ENCODE measurements at regions not wholly inside any gene's neighbourhood (a gene's known extent, or its start where the extent isn't known, plus 50 kb on each side); places are given as distances from the start of the nearest gene placed in this dataset.
"Not testable (repeated sequence)": the region's sequence is repeated elsewhere in the genome, so short reads cannot be mapped to it uniquely, and the experiment has no call there.

DNA sequence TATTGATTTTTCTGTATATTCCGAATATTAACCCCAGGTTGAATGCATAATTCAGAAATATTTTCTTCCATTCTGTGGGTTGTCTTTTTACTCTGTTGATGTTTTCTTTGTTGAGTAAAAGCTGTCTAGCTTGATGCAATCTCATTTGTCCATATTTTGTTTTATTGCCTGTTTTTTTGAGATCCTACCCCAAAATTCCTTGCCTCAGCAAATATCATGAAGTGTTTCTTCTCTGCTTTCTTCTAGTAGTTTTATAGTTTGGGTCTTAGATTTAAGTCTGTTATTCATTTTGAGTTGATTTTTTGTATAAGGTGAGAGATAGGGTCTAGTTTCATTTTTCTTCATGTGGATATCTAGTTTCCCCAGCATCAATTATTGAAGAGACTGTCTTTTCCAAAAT is 467.9 kb upstream of the GCFC2 start:
- Histone ChIP-seq H4K20me1 (ENCODE audit: insufficient read depth, poor library complexity, severe bottlenecking) (no peaks in the 10 kb centered on the region), H3K27ac (no peak overlapping the region), H3K4me2 (no peak overlapping the region), H3K4me3 (no peak overlapping the region), H2AFZ (no peak overlapping the region), H3K36me3 (replicated peaks; ENCODE audit: insufficient read depth, low read depth) (no peaks in the 10 kb centered on the region), H3K79me2 (no peaks in the 10 kb centered on the region), H3K4me1 (ENCODE audit: insufficient read depth) (no peaks in the 10 kb centered on the region), H3K9me3 (ENCODE audit: low read depth) (no peaks in the 10 kb centered on the region), H3K9me2 (replicated peaks; ENCODE audit: insufficient read depth) (no peaks in the 10 kb centered on the region), H3K27me3 (no peaks in the 10 kb centered on the region)
- WGBS (ENCODE audit: low lambda C conversion rate, missing lambda C conversion rate) = 89% methylated on average over 1 of the region's 1 CpG
- TF ChIP-seq EZH2 (IDR thresholded peaks at IDR 0.05; ENCODE audit: borderline replicate concordance) (no peak), EZH2phosphoT487 (IDR thresholded peaks at IDR 0.05; ENCODE audit: low read depth, severe bottlenecking, unreplicated experiment) (no peak)
- TF ChIP-seq, protein P1, sequence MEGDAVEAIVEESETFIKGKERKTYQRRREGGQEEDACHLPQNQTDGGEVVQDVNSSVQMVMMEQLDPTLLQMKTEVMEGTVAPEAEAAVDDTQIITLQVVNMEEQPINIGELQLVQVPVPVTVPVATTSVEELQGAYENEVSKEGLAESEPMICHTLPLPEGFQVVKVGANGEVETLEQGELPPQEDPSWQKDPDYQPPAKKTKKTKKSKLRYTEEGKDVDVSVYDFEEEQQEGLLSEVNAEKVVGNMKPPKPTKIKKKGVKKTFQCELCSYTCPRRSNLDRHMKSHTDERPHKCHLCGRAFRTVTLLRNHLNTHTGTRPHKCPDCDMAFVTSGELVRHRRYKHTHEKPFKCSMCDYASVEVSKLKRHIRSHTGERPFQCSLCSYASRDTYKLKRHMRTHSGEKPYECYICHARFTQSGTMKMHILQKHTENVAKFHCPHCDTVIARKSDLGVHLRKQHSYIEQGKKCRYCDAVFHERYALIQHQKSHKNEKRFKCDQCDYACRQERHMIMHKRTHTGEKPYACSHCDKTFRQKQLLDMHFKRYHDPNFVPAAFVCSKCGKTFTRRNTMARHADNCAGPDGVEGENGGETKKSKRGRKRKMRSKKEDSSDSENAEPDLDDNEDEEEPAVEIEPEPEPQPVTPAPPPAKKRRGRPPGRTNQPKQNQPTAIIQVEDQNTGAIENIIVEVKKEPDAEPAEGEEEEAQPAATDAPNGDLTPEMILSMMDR (IDR thresholded peaks at IDR 0.05; ENCODE audit: poor library complexity) = no peak
- DNase-seq (ENCODE audit: low spot score) = no peak

DNA sequence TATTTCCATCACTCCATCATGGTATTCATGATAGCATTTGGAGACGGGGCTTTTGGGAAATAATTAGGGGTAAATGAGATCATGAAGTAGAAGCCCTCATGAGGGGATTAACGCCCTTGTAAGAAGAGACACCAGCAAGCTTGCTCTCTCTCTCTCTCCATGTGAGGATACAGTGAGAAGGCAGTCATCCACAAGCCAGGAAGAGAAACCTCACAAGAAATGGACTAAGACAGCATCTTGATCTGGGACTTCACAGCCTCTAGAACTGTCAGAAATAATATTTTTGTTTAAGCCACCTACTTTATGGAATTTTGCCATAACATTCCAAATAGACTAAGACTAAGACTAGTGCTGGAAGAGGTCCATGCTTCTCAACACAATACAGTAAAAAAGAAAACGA is 464.6 kb upstream of the GCFC2 start:
- Histone ChIP-seq H4K20me1 (ENCODE audit: insufficient read depth, poor library complexity, severe bottlenecking) (no peaks in the 10 kb centered on the region), H3K4me2 (no peak overlapping the region)
- WGBS (ENCODE audit: low lambda C conversion rate, missing lambda C conversion rate) = 85% methylated on average over 3 of the region's 3 CpGs

DNA sequence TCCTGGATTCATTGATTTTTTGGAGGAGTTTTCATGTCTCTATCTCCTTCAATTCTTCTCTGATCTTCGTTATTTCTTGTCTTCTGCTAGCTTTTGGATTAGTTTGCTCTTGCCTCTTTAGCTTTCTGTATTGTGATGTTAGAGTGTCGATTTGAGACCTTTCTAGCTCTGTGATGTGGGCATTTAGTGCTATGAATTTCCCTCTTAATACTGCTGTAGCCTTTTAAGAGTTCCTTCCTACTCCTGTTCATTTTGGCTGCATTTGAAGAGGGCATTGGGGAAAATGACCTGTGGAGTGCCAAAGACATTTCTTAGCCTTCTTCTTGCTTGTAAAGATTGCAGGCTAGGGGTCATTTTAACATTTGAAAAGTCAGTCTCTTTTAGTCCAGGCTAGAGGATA is 463.8 kb upstream of the GCFC2 start:
- Histone ChIP-seq H3K79me2 (no peaks in the 10 kb centered on the region), H3K4me1 (ENCODE audit: insufficient read depth) (no peaks in the 10 kb centered on the region), H3K27ac (no peak overlapping the region), H3K36me3 (replicated peaks; ENCODE audit: insufficient read depth, low read depth) (no peaks in the 10 kb centered on the region), H3K9me2 (replicated peaks; ENCODE audit: insufficient read depth) (no peaks in the 10 kb centered on the region), H3K27me3 (no peaks in the 10 kb centered on the region), H3K4me3 (no peak overlapping the region), H2AFZ (no peak overlapping the region), H3K9me3 (ENCODE audit: low read depth) (no peaks in the 10 kb centered on the region), H4K20me1 (ENCODE audit: insufficient read depth, poor library complexity, severe bottlenecking) (no peaks in the 10 kb centered on the region), H3K4me2 (no peak overlapping the region)
- TF ChIP-seq, protein P1 (IDR thresholded peaks at IDR 0.05; ENCODE audit: poor library complexity) = no peak
- TF ChIP-seq EZH2 (IDR thresholded peaks at IDR 0.05; ENCODE audit: borderline replicate concordance) (no peak), EZH2phosphoT487 (IDR thresholded peaks at IDR 0.05; ENCODE audit: low read depth, severe bottlenecking, unreplicated experiment) (no peak)
- no peak for DNase-seq (ENCODE audit: low spot score)
- WGBS (ENCODE audit: low lambda C conversion rate, missing lambda C conversion rate) = 65% methylated on average over 2 of the region's 2 CpGs

More for the DNA sequence above, 464.6 kb upstream of the GCFC2 start:
- H2AFZ ChIP-seq = no peak overlapping the region
- no peaks in the 10 kb centered on the region for H3K27me3 ChIP-seq
- no peaks in the 10 kb centered on the region for H3K36me3 ChIP-seq (replicated peaks; ENCODE audit: insufficient read depth, low read depth)
- no peaks in the 10 kb centered on the region for H3K4me1 ChIP-seq (ENCODE audit: insufficient read depth)
- H3K9me3 ChIP-seq (ENCODE audit: low read depth) = no peaks in the 10 kb centered on the region
- DNase-seq (ENCODE audit: low spot score) = no peak
- no peak overlapping the region for H3K4me3 ChIP-seq
- no peak for TF ChIP-seq EZH2 (IDR thresholded peaks at IDR 0.05; ENCODE audit: borderline replicate concordance)
- no peak for TF ChIP-seq EZH2phosphoT487 (IDR thresholded peaks at IDR 0.05; ENCODE audit: low read depth, severe bottlenecking, unreplicated experiment)
- TF ChIP-seq, protein P1 (IDR thresholded peaks at IDR 0.05; ENCODE audit: poor library complexity) = no peak
- H3K79me2 ChIP-seq = no peaks in the 10 kb centered on the region
- no peak overlapping the region for H3K27ac ChIP-seq
- no peaks in the 10 kb centered on the region for H3K9me2 ChIP-seq (replicated peaks; ENCODE audit: insufficient read depth)

DNA sequence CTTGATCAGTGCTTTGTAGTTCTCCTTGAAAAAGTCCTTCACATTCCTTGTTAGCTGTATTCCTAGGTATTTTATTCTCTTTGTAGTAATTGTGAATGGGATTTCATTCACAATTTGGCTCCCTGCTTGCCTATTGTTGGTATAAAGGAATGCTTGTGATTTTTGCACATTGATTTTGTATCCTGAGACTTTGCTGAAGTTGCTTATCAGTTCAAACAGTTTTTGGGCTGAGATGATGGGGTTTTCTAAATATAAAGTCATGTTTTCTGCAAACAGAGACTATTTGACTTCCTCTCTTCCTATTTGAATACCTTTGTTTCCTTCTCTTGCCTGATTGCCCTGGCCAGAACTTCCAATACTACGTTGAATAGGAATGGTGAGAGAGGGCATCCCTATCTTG is 462.5 kb upstream of the GCFC2 start:
- not testable (repeated sequence) for H3K79me2 ChIP-seq; DNase-seq (ENCODE audit: low spot score); H2AFZ ChIP-seq; H3K4me2 ChIP-seq; H3K27me3 ChIP-seq; H3K27ac ChIP-seq; H3K4me1 ChIP-seq (ENCODE audit: insufficient read depth); H3K9me3 ChIP-seq (ENCODE audit: low read depth); H3K36me3 ChIP-seq (replicated peaks; ENCODE audit: insufficient read depth, low read depth); H3K4me3 ChIP-seq; H3K9me2 ChIP-seq (replicated peaks; ENCODE audit: insufficient read depth); H4K20me1 ChIP-seq (ENCODE audit: insufficient read depth, poor library complexity, severe bottlenecking)
- 57% methylated on average over 1 of the region's 1 CpG for WGBS (ENCODE audit: low lambda C conversion rate, missing lambda C conversion rate)

DNA sequence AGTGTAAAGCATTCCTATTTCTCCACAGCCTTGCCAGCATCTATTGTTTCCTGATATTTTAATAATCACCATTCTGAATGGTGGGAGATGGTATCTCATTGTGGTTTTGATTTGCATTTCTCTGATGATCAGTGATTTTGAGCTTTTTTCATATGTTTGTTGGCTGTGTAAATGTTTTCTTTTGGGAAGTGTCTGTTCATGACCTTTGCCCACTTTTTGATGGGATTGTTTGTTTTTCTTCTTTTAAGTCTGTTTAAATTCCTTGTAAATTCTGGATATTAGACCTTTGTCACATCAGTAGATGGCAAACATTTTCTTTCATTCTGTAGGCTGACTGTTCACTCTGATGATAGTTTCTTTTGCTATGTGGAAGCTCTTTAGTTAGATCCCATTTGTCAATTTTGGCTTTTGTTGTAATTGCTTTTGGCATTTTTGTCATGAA is 461.5 kb upstream of the GCFC2 start:
- not testable (repeated sequence) for H3K4me3 ChIP-seq; H3K36me3 ChIP-seq (replicated peaks; ENCODE audit: insufficient read depth, low read depth); H4K20me1 ChIP-seq (ENCODE audit: insufficient read depth, poor library complexity, severe bottlenecking); H2AFZ ChIP-seq; DNase-seq (ENCODE audit: low spot score); H3K27me3 ChIP-seq; H3K79me2 ChIP-seq; H3K4me1 ChIP-seq (ENCODE audit: insufficient read depth); H3K27ac ChIP-seq; H3K9me3 ChIP-seq (ENCODE audit: low read depth); H3K4me2 ChIP-seq; H3K9me2 ChIP-seq (replicated peaks; ENCODE audit: insufficient read depth)

Data from hepatocyte (in vitro differentiated cells).